H4 (cell line): ENCODE measurements at regions not wholly inside any gene's neighbourhood (a gene's known extent, or its start where the extent isn't known, plus 50 kb on each side); places are given as distances from the start of the nearest gene placed in this dataset.

Experiments used
- DNase-seq: peaks from one replicate; pipeline ENCODE4 v3.0.0-alpha.2; 2015; ENCODE audit warnings: low spot score

DNA sequence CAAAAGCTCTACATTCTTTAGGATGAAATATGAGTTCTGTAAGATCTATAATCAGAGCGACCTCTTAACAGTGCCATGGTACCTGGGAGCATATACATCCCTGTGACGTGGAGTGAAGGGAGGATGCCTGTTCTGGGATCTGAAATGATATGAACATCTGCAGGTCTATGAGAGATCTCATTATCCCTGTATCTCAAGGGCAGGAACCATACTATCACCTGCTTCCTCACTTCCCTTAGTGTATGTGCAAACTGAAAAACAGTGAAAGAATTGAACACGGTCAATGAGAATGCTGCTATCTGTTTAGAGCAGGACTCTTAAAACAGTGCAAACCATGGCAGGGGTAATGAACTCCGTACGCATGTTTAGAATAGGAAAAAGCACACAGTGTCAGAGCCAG is 364.0 kb downstream of the LPIN1 start:
- DNase-seq = no peak

DNA sequence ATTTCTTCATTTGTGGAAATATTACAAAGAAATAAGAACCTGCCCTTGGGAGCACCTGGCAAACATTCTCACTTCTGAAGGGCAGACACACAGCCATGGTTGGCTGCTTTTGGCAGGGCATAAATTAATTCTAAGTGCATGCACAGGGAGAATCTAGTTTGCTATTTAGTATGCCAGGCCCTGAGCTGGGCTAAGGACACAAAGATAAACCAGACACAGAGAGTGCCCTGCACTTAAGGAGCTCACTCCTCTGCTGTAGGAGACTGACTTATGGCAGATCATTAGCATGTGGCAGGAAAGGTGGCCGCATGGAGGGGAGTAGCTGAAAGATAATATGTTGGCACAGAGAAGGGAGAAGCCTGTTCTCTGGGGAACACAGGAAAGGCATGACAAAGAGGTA is 367.0 kb downstream of the LPIN1 start:
- DNase-seq = no peak

DNA sequence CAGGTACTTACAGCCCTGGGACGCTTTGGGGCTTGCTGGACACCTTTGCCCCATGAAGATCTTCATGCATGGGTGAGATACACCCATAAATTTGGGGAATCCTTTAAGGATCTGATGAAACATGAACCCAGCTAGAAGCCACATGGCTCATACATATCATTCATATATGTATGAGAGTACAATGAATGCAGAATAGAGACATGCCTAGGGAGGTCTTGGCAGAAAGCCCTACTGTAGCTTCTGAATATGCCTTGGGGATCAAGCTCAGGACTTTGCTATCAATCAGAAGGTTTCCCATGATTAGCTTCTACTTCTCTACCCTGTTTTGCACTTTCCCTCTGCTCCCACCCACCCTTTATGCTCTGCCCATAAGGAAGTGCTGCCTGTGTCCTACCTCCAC is 368.4 kb downstream of the LPIN1 start:
- no peak for DNase-seq

DNA sequence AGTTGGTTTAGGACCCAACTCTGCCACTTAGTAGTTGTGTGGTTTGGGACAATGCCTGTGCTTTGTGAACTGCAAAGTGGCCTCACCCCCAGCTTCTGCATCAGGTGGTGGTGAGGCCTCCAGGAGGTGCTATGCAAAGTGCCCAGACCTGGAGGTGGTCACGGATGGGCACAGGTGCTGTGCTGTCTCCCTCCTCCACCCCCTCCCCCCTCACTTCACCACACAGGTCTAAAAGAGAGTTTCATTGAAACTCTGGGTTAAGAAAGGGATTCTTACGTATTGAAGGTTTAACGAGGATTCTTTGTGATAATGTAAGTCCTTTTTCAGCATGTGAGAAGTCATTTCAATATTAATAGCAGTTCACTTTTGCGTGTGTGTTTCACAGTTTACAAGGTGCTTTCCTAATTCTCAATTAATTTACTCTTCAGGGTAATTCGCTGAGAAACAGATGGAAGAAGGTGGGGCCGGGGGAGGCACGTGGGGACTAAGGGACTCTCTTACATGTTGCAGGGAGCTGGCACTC is 369.9 kb downstream of the LPIN1 start:
- DNase-seq = no peak

DNA sequence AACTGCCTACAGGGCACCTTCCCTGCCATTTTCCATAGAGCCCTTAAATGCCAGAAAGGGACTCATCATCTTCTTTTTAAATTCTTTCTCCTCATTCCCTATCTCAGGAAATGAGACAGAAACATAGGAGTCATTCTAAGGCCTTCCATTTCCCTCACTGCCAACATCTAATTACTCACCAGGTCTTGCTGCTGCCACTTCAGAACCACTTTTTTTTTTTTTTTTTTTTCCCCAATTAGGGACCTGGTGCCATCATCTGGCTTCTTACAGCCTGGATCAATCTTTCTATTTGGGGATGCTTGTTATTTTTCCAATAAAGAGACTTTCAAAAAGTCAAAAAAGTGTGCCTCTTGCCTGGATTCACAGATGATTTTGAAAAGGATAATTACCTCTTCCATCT is 373.4 kb downstream of the LPIN1 start:
- no peak for DNase-seq

DNA sequence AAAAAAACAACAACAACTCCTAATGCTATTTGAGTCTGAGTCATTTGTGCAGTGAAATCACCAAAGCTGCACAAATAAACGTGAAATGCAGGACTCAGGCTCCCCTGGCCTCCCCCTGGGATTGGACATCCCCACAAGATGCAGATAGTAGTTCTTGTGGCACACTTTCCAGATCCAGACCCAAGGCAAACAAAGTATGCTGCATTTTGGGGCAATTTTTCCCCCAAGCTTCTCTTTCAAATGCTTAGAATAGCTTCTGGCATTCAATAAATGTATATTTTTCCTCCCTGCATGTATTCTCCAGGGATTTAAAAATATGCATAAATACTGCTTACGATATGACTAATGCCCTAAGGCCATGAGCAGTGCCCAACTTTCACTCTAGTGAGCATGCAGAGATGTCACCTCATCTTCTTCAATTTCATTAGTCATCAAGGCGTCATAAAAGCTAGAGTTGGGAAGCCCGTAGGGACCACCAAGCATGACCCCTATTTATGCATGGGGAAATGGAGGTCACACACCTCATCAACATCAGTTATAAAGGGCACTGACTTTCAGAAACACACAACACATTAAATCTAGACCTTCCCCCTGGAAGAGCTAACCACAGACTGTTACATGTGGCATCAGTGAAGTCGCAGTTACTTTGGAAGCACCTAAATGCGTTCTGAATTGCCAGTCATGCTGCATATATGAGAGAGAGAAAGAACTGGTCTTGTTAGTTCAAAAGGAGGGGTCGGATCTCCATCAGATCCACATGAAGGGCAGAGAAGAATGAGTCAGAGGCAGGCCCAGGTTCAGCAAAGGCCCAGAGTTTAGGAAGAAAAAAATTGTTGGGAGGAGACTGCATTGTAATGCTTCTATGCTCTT is 374.1 kb downstream of the LPIN1 start:
- peak; percentile 8 for DNase-seq

DNA sequence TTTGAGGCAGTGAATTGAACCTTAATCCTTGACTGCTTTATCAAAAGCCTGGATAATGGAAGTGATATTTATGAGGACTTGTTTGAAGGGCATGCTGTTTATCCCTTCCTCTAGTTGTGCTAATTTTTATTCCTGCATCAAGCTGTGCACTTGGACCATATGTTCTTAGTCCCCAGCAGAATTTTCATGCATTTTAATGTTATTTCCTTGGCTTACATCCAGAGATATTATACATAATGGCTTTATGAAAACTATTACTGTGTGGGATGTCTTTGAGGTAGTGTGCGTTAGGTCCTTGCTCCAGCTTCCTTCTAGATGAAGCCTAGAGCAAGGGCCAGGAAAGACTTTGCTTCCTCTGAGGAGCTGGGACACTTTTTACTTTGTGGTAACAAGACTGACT is 378.4 kb downstream of the LPIN1 start:
- no peak for DNase-seq

DNA sequence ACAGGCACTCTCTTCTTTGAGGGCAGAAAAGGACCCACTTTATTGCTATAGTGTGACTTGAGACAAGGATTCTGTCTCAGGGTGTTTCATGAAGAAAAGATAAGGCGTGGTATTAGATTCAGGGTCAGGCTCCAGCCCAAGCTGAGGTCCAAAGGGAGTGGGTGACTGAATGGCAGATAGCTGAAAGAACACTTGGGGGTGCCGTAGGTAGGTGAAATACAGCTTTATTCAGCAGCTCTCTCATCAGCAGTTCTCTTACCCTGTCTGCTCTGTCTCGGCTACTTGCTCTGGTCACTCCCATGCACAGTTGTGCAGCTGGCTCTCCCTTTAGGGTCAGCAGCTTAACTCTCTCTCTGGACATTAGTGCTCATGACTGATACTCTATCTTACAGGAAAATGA is 379.9 kb downstream of the LPIN1 start:
- no peak for DNase-seq

DNA sequence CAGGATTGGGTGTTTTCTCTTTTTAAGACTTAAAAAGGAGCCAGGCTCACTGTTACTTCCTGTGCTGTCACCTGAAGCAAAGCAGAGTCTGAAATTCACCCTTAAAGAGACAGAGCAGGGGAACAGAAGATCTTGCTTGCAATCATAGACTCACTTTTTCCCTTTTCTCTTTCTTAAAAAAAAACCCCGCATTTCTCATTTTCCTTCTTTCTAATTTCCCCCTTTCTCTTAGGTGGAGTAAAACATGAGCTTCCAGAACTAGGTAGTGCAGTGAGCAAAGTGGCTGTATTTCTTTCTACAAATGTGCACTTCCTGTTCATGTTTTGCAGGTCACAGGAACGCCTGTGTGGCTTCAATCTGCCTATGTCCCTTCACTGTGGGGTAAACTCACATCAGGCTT is 381.2 kb downstream of the LPIN1 start:
- DNase-seq = no peak

DNA sequence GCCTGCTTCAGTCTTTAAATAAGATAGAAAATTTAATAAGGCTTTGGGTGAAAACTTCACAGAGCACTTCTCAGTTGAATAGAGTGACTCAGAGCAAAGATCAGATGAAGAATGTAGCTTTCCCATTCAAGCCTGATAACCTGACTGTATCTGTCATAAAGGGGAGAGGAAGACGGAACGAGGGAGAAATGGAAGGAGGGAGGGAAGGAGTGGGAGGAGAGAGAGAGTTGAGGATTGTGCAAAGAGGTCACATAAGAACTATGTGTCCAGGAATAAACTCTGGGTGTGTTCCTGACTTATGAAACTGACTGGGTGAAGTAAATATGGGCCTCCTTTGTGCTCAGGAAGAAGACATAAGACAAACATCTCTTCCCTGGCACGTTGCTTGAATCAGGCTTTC is 385.5 kb downstream of the LPIN1 start:
- no peak for DNase-seq

DNA sequence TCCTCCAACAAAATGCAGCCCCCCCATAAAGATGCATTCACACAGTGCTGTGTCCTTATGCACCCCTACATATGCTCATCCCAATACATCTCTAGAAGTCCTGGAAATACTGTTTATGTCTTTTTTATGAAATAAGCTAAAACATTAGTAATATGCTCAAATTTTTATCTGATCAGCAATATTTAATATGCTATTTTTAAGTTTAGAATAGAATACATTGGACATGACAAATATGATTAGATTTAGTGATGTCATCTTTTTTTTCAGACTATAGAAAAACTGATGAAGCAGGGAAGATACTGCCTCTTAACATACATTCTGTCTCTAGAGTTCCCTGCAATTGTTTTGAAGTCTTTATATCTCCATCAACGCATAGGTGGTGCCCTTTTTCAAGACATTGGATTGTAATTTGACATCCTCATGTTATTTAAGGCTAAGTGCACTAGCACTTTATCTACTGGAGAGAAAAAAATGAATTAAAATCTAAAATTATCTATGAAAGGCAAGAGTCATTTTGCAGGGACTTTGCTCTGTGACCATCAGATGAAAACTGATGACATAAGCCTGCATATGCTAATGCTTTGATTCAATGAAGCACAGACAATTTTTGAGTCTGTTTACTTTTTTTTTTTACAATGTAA is 395.3 kb downstream of the LPIN1 start:
- DNase-seq = no peak

DNA sequence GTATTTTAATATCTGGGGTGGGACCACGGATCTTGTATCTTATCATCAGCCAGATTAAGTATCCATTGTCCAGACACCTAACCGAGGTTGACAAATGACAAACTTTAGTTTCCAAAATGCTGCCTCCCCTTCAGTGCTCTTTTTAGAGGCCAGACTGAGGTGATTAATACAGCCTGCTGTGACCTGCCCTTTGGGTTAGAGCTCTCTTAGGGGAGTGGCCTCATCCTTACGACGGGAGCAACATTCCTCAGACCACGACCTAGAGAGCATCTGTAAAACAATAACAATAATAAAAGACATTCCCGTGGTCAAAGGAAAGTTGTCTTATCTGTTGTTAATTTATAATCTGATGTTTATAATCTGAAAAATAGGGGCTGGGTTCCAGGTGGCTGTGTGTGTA is 405.3 kb downstream of the LPIN1 start:
- no peak for DNase-seq

DNA sequence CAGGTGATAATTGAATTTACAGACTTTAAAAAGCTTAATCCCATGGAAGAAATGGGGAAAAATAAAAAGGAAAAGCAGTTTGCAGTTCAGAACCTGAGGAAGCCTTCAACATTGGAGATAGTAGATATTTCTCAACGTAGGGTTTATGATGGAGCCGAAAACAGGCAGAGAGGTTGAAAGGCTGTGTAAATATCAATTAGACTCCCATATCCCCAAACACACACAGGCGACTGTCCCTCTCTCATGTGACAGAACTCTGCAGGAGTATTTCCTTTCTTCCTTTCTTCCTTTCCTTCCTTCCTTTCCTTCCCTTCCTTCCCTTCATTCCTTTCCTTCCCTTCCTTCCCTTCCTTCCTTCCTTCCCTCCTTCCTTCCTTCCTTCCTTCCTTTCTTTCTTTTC is 406.5 kb downstream of the LPIN1 start:
- no peak for DNase-seq

DNA sequence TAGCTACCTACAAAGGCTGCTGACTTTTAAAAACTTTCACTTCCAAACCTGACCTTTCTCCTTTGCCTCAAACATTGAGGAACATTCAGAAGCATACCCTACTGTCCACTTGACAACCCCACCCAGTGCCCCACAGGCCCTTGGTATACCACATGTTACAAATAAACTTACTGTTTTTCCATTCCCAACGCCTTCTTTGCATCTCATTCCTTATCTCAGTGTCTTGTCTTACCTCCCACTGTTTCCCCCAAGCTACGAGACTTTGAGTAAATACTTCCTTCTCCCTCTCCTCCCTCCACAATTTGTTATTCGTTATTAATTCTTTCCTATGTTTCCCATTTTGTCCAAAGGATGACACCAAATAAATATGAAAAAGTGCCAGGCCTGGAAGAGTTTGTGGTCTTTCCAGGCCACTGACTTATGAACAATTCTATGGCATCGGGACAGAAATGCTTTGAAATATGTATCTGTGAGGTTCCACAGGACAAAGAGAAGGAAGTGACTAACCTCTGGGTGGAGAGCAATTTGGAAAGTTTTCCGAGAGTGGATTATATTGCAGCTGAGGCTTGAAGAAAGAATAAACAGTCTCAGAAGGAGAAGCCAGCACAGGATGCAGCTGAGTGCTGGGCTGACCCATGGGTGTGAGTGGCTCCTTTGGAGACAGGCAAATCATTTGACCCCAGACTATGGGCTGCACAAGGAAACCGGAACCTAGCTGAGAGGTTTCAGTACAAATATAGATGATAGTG is 409.0 kb downstream of the LPIN1 start:
- peak; percentile 61 for DNase-seq

DNA sequence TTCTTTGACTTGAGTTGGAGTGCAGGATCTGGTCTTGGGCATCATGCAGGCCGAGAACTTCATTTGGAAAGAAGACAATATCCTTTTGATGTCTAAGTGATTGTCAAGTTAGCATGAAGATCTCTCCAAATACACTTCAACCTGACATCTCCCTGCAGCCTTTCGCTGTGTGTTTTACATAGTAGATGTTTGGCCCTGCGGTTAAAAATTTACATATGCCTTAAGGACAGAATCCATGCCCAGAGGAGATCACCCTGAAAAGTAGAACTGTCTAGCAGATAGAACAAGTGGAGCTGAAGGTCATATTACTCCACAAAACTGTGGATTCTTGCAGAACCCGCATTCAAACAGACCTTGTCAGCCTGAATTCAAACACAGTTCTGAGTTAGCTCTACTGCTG is 409.9 kb downstream of the LPIN1 start:
- no peak for DNase-seq

DNA sequence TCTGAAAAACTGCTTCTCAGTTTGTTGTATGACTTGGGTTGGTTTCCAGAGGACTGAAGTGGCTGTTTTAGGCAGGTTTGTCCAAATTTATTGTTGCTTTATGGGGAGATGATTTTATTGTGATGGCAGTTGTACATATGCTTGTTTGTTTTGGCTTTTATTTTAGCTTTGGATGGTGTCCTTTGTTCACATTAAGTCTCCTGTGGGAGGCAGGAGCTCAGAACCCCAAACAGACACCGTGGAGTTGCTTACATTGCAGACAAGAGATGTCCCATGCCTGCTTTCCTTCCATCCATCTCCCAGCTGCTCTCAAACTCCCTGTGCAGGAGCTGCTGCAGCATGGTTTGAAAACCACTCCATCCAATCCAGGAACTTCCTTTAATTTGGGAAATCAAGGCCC is 414.7 kb downstream of the LPIN1 start:
- no peak for DNase-seq

DNA sequence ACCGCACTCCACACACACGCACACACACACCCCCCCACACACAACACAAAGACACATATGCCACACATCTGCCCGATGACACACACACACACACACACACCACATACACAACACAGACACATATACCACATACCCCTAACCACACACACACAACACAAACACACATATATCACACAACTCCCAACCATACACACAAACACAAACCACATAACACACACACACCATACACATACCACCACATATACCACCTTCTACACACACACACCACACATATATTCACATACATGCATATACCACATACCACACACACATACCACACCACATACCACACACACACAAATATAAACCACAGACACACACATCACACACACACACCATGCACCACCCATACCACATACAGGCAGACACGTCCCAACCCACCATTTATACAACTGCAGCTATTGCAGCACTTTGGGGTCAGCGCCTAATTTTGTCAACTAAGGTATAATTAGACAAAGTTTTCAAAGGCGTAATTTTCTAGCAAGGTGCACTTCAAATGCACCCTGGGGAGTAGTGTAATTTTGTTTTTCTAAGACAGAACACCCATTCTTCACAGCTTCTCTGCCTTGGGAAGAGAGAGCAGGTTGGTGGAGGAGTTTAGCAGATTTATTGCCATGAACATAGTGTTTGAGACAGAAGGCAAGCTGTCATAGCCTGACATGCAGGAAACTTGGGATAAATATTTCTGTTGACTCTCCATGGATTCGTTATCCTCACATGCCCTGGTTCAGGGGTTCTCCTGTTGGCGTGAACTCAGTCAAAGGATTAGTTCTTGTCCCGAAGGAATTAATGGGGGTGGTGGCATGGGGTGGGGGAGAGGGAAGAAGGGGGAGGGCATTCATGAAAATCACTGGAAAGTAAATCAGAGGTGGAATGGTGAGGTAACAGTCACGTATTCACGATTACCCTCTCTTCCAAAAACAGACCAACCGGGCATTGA is 416.1 kb downstream of the LPIN1 start:
- no peak for DNase-seq

DNA sequence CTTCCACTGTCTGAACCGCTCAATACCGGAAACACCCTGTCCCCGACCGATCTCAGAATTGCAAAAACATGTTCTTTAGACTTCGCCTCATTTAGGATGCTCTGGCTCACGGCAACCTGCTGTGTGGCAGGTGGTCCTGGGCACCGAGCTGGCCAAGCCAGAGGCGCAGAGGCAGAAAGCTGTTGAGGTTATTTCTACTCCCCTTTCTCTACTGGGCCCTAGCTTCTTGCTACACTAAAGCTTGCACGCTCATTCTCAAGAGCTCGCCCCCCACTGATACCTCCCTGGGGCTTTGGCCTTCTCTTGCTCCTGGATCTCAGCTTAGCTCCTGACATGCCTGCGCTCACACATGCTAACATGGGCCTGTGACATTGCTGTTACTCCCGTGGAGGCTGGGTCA is 417.4 kb downstream of the LPIN1 start:
- no peak for DNase-seq

DNA sequence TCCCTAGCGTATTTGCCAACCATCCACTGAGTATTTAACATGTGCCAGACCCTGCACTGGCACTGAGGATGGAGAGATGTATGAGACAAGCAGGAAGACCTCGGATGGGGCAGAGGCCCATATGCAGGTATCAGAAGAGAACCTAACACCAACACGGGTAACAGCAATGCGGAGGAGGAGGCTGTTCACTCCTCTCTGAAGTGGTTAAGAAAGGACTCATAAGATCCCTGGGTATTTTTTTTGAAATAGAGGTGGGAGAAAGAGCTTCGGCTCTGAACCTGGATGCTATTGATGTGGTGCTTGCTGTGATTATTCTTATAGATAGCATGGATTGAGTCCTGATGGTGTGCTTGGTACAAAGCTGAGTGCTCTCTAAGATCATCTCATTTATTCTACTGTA is 418.3 kb downstream of the LPIN1 start:
- no peak for DNase-seq

DNA sequence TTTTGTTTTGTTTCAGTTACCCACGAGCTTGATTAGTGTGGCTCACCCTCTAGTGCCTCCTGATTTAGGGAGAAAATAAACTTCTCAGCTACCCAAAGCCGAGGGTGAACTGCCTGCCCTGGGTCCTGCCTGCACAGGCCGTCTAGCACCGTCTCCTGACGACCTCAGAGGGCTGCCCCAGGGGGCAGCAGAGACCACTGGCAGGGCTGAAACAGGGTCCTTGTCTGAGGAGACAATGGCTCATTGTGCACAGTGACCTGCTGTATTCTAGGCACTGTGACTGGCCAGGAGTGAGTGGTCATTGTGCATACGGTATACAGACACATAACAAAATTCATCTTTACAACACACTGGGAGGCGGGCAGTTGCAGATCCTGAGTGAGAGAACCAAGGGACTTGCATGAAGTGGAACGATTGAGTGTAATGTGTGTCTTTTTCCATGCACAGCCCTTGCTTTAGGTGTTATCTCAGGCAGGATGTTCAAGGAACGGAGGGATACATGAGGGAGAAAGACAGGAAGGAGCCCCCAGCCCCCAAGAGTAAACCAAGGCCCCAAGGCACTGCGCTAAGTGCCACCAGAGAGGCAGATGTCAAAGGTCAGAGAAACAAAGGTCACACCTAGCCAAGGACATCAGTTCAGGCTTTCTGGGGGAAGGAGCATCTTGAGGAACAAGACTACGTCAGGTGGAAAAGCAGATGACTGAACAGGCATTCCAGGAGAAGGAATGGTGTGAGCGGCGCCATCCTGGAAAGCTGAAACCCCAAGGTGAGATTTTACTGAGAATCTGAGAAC is 421.3 kb downstream of the LPIN1 start:
- no peak for DNase-seq

DNA sequence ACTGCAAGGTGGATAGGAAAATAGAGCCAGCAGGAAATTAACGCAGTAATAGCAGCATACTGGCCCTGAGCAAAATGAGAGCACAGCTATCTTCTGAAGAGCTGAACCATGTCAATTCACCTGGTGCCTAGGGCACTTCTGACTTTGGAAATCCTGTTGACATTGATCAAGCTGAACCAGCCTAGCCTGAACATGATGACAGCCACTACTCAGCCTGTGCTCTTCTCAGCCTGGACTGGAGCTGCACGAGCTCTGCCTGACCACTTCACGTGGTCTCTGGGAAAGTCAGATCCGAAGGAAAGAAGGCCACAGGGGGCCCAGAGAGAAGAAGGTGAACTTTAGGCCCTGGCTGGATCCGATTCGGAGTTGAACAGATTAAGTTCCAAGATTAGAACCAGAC is 421.9 kb downstream of the LPIN1 start:
- no peak for DNase-seq
